CD4-positive, alpha-beta T cell treated with Interleukin-15 for 4 hours (primary cell): ENCODE measurements at regions not wholly inside any gene's neighbourhood (a gene's known extent, or its start where the extent isn't known, plus 50 kb on each side); places are given as distances from the start of the nearest gene placed in this dataset.

Experiments used
- DNase-seq: peaks from one replicate; pipeline ENCODE4 v3.0.0-alpha.2; 2020; ENCODE audit warnings: low spot score

- no peak for DNase-seq
These were observed 1156.4 kb upstream of the AGA start for GRCh38 chr4:178598672-178599071.

- no peak for DNase-seq
These were observed 1157.3 kb upstream of the AGA start for GRCh38 chr4:178599521-178599920.

- DNase-seq, result no peak
These were observed 1160.6 kb upstream of the AGA start for GRCh38 chr4:178602833-178603232.

GRCh38 chr4:178611062-178611461 lies 1168.8 kb upstream of the AGA start:
- DNase-seq, result no peak

GRCh38 chr4:178612733-178613132 lies 1170.5 kb upstream of the AGA start:
- no peak for DNase-seq

GRCh38 chr4:178632415-178632814 lies 1190.2 kb upstream of the AGA start:
- DNase-seq, result no peak

GRCh38 chr4:178633263-178633662 lies 1191.0 kb upstream of the AGA start:
- no peak for DNase-seq

GRCh38 chr4:178664621-178665020 lies 1222.4 kb upstream of the AGA start:
- DNase-seq, result no peak

GRCh38 chr4:178665916-178666315 lies 1223.7 kb upstream of the AGA start:
- DNase-seq, result no peak

- no peak for DNase-seq
These were observed 1229.5 kb upstream of the AGA start for GRCh38 chr4:178671766-178672165.

GRCh38 chr4:178672512-178672911 lies 1230.3 kb upstream of the AGA start:
- no peak for DNase-seq

- DNase-seq, result no peak
These were observed 1239.6 kb upstream of the AGA start for GRCh38 chr4:178681871-178682270.

- no peak for DNase-seq
These were observed 1247.7 kb upstream of the AGA start for GRCh38 chr4:178689926-178690325.

GRCh38 chr4:178693816-178694215 lies 1251.6 kb upstream of the AGA start:
- no peak for DNase-seq

- DNase-seq, result no peak
These were observed 1254.3 kb upstream of the AGA start for GRCh38 chr4:178696515-178696914.

GRCh38 chr4:178712486-178712885 lies 1270.2 kb upstream of the AGA start:
- DNase-seq, result no peak

- DNase-seq, result no peak
These were observed 1295.8 kb upstream of the AGA start for GRCh38 chr4:178738026-178738425.

GRCh38 chr4:178745203-178745602 lies 1303.0 kb upstream of the AGA start:
- DNase-seq, result no peak

GRCh38 chr4:178752954-178753525 lies 1310.8 kb upstream of the AGA start:
- no peak for DNase-seq

GRCh38 chr4:178778496-178778895 lies 1336.3 kb upstream of the AGA start:
- DNase-seq, result no peak

- no peak for DNase-seq
These were observed 1339.5 kb upstream of the AGA start for GRCh38 chr4:178781779-178782178.

- no peak for DNase-seq
These were observed 1342.3 kb upstream of the AGA start for GRCh38 chr4:178784491-178784890.

GRCh38 chr4:178789279-178789678 lies 1347.0 kb upstream of the AGA start:
- DNase-seq, result no peak

- no peak for DNase-seq
These were observed 1357.0 kb upstream of the AGA start for GRCh38 chr4:178799204-178799603.

- no peak for DNase-seq
These were observed 1365.9 kb upstream of the AGA start for GRCh38 chr4:178808106-178808505.
